ENCODE measurements at regions not wholly inside any gene's neighbourhood (a gene's known extent, or its start where the extent isn't known, plus 50 kb on each side); places are given as distances from the start of the nearest gene placed in this dataset.

DNA sequence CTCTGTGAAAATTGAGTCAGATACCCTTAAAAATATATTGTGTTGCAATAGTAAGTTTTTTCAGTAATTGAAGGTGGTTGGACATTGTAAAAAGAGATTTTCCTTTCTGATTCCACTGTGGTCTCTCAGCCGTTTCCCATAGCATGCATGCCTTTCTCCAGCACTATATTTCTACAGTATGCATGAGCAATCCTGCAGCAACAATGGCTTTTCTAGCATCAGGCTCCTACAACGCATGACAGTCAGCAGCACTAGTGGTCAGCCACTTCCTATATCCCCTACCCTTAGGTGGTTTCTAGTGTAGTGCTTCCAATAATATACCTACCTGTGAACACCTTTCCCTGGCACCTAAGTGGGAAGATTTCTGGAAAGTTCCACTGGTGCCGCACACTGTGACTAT lies 55.4 kb upstream of the SNRPN start:
- H3K9me3 ChIP-seq (ENCODE audit: control insufficient read depth in 4 of 4, low read length in 3 of 4): peaks cover 1 to 3% (median 3%) of the 10 kb centered on the region in 4 donors
- WGBS: 71% methylated on average over 3 of the region's 3 CpGs
- no peak overlapping the region for H3K27ac ChIP-seq (ENCODE audit: low read depth in 1 of 2, low read length in 2 of 2)
- H3K4me3 ChIP-seq (ENCODE audit: low read depth in 1 of 3, low read length in 3 of 3): no peak overlapping the region
- no peak overlapping the region for H3K9ac ChIP-seq (ENCODE audit: low read depth in 1 of 2, low read length in 2 of 2)
- H3K27me3 ChIP-seq (ENCODE audit: control insufficient read depth in 4 of 4, insufficient read depth in 4 of 4, low read length in 3 of 4): no peaks in the 10 kb centered on the region
- H3K36me3 ChIP-seq (ENCODE audit: control insufficient read depth in 4 of 4, insufficient read depth in 3 of 4, low read depth in 1 of 4, low read length in 3 of 4): no peaks in the 10 kb centered on the region
- no peak for DNase-seq (ENCODE audit: low spot score)
- TF ChIP-seq RXRA (IDR thresholded peaks at IDR 0.05): no peak
- TF ChIP-seq CTCF (IDR thresholded peaks at IDR 0.05; ENCODE audit: low read depth, low read length, missing input control): no peak
- TF ChIP-seq, protein P1, sequence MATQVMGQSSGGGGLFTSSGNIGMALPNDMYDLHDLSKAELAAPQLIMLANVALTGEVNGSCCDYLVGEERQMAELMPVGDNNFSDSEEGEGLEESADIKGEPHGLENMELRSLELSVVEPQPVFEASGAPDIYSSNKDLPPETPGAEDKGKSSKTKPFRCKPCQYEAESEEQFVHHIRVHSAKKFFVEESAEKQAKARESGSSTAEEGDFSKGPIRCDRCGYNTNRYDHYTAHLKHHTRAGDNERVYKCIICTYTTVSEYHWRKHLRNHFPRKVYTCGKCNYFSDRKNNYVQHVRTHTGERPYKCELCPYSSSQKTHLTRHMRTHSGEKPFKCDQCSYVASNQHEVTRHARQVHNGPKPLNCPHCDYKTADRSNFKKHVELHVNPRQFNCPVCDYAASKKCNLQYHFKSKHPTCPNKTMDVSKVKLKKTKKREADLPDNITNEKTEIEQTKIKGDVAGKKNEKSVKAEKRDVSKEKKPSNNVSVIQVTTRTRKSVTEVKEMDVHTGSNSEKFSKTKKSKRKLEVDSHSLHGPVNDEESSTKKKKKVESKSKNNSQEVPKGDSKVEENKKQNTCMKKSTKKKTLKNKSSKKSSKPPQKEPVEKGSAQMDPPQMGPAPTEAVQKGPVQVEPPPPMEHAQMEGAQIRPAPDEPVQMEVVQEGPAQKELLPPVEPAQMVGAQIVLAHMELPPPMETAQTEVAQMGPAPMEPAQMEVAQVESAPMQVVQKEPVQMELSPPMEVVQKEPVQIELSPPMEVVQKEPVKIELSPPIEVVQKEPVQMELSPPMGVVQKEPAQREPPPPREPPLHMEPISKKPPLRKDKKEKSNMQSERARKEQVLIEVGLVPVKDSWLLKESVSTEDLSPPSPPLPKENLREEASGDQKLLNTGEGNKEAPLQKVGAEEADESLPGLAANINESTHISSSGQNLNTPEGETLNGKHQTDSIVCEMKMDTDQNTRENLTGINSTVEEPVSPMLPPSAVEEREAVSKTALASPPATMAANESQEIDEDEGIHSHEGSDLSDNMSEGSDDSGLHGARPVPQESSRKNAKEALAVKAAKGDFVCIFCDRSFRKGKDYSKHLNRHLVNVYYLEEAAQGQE (IDR thresholded peaks at IDR 0.05): no peak
- TF ChIP-seq ZBTB33 (IDR thresholded peaks at IDR 0.05): no peak
- TF ChIP-seq, protein P2, sequence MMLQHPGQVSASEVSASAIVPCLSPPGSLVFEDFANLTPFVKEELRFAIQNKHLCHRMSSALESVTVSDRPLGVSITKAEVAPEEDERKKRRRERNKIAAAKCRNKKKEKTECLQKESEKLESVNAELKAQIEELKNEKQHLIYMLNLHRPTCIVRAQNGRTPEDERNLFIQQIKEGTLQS (IDR thresholded peaks at IDR 0.05): no peak
- TF ChIP-seq YY1 (IDR thresholded peaks at IDR 0.05): no peak
- TF ChIP-seq, protein P3, sequence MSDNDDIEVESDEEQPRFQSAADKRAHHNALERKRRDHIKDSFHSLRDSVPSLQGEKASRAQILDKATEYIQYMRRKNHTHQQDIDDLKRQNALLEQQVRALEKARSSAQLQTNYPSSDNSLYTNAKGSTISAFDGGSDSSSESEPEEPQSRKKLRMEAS (IDR thresholded peaks at IDR 0.05): no peak
- no peak for TF ChIP-seq FOXA2 (IDR thresholded peaks at IDR 0.05)
- no peak for TF ChIP-seq NR2F2 (IDR thresholded peaks at IDR 0.05)
- no peak for TF ChIP-seq TAF1 (conservative IDR thresholded peaks at IDR 0.05)
- no peak for TF ChIP-seq JUND (IDR thresholded peaks at IDR 0.05)
- no peak for TF ChIP-seq HNF4A (conservative IDR thresholded peaks at IDR 0.05)
- no peaks in the 10 kb centered on the region for H3K4me1 ChIP-seq (ENCODE audit: control insufficient read depth in 4 of 4, insufficient read depth in 4 of 4, low read length in 3 of 4)

GRCh38 chr15:24899795-24900194 lies 55.0 kb upstream of the SNRPN start:
- 32% methylated on average over 2 of the region's 2 CpGs for WGBS
- TF ChIP-seq FOXA2 (IDR thresholded peaks at IDR 0.05) (no peak), NR2F2 (IDR thresholded peaks at IDR 0.05) (no peak), ZBTB33 (IDR thresholded peaks at IDR 0.05) (no peak), SP1 (IDR thresholded peaks at IDR 0.05) (no peak), TAF1 (conservative IDR thresholded peaks at IDR 0.05) (no peak), RAD21 (IDR thresholded peaks at IDR 0.05) (no peak), JUND (IDR thresholded peaks at IDR 0.05) (no peak)
- TF ChIP-seq, protein P3 (IDR thresholded peaks at IDR 0.05): no peak
- TF ChIP-seq, protein P1 (IDR thresholded peaks at IDR 0.05): no peak
- TF ChIP-seq, protein P2 (IDR thresholded peaks at IDR 0.05): no peak
- no peak for DNase-seq (ENCODE audit: low spot score)

More at GRCh38 chr15:24899795-24900194, 55.0 kb upstream of the SNRPN start:
- Histone ChIP-seq H3K4me3 (ENCODE audit: low read depth in 1 of 3, low read length in 3 of 3) (no peak overlapping the region), H3K9me3 (ENCODE audit: control insufficient read depth in 4 of 4, low read length in 3 of 4) (peaks cover 1 to 3% (median 3%) of the 10 kb centered on the region in 4 donors), H3K27me3 (ENCODE audit: control insufficient read depth in 4 of 4, insufficient read depth in 4 of 4, low read length in 3 of 4) (no peaks in the 10 kb centered on the region), H3K36me3 (ENCODE audit: control insufficient read depth in 4 of 4, insufficient read depth in 3 of 4, low read depth in 1 of 4, low read length in 3 of 4) (no peaks in the 10 kb centered on the region), H3K27ac (ENCODE audit: low read depth in 1 of 2, low read length in 2 of 2) (no peak overlapping the region), H3K4me1 (ENCODE audit: control insufficient read depth in 4 of 4, insufficient read depth in 4 of 4, low read length in 3 of 4) (no peaks in the 10 kb centered on the region), H3K9ac (ENCODE audit: low read depth in 1 of 2, low read length in 2 of 2) (no peak overlapping the region)

Measured in liver (tissue), 8 donors.